Fibroblast of lung (primary cell): ENCODE measurements at regions not wholly inside any gene's neighbourhood (a gene's known extent, or its start where the extent isn't known, plus 50 kb on each side); places are given as distances from the start of the nearest gene placed in this dataset.

Source experiments
- CTCF ChIP-seq, 2 donors: IDR thresholded peaks in 1 of 2; conservative IDR thresholded peaks in 1 of 2; 1 replicate in 1 of 2; 2 replicates in 1 of 2; pipeline ENCODE4 v1.5.1; 2011 to 2012; ENCODE audit warnings: low read length in 2 of 2, control low read depth in 1 of 2, inconsistent platforms in 1 of 2, low read depth in 1 of 2, mild to moderate bottlenecking in 1 of 2
- EZH2 ChIP-seq: IDR thresholded peaks from 2 replicates; pipeline ENCODE4 v1.5.1; 2012; ENCODE audit warnings: low read length, control low read depth, mild to moderate bottlenecking; ENCODE audit errors: missing control alignments

- TF ChIP-seq CTCF (conservative IDR thresholded peaks at IDR 0.05 in 1 of 2, IDR thresholded peaks at IDR 0.05 in 1 of 2; ENCODE audit: low read depth in 1 of 2, low read length in 2 of 2) (no peak), EZH2 (no peak)
Observed at GRCh38 chr12:92452763-92453162, 250.0 kb upstream of the PLEKHG7 start.
